ENCODE measurements at regions not wholly inside any gene's neighbourhood (a gene's known extent, or its start where the extent isn't known, plus 50 kb on each side); places are given as distances from the start of the nearest gene placed in this dataset.
"Not testable (repeated sequence)": the region's sequence is repeated elsewhere in the genome, so short reads cannot be mapped to it uniquely, and the experiment has no call there.

- peaks cover 9% of the 10 kb centered on the region for H3K4me1 ChIP-seq (ENCODE audit: insufficient read depth, insufficient read length)
- no peak overlapping the region for H3K4me3 ChIP-seq (ENCODE audit: insufficient read length, low read depth)
- H3K9me3 ChIP-seq (ENCODE audit: insufficient read depth, low read length), result no peaks in the 10 kb centered on the region
- DNase-seq (ENCODE audit: low read depth, low spot score), result no peak
- H3K9ac ChIP-seq (ENCODE audit: insufficient read length, low read depth), result no peak overlapping the region
- H3K27me3 ChIP-seq (ENCODE audit: insufficient read depth, insufficient read length), result no peaks in the 10 kb centered on the region
- TF ChIP-seq SUZ12 (IDR thresholded peaks at IDR 0.05; ENCODE audit: extremely low read depth, insufficient read depth, insufficient read length), result no peak
- no peak for TF ChIP-seq ZNF274 (IDR thresholded peaks at IDR 0.05; ENCODE audit: low read depth, low read length)
- TF ChIP-seq YY1 (IDR thresholded peaks at IDR 0.05; ENCODE audit: insufficient read depth, insufficient read length), result no peak
- no peaks in the 10 kb centered on the region for H3K36me3 ChIP-seq (ENCODE audit: insufficient read depth, insufficient read length, low read length)
Measured at GRCh38 chr14:105888151-105888550, 361.8 kb downstream of the TMEM121 start.

GRCh38 chr14:105888784-105889665, 362.6 kb downstream of the TMEM121 start:
- Histone ChIP-seq H3K9ac (ENCODE audit: insufficient read length, low read depth) (no peak overlapping the region), H3K36me3 (ENCODE audit: insufficient read depth, insufficient read length, low read length) (no peaks in the 10 kb centered on the region), H3K9me3 (ENCODE audit: insufficient read depth, low read length) (no peaks in the 10 kb centered on the region), H3K4me3 (ENCODE audit: insufficient read length, low read depth) (no peak overlapping the region), H3K4me1 (ENCODE audit: insufficient read depth, insufficient read length) (peaks cover 9% of the 10 kb centered on the region), H3K27me3 (ENCODE audit: insufficient read depth, insufficient read length) (no peaks in the 10 kb centered on the region)
- DNase-seq (ENCODE audit: low read depth, low spot score), result no peak
- TF ChIP-seq SUZ12 (IDR thresholded peaks at IDR 0.05; ENCODE audit: extremely low read depth, insufficient read depth, insufficient read length) (no peak), YY1 (IDR thresholded peaks at IDR 0.05; ENCODE audit: insufficient read depth, insufficient read length) (no peak), ZNF274 (IDR thresholded peaks at IDR 0.05; ENCODE audit: low read depth, low read length) (no peak)

GRCh38 chr14:105889666-105890473, 363.5 kb downstream of the TMEM121 start:
- Histone ChIP-seq H3K27me3 (ENCODE audit: insufficient read depth, insufficient read length) (no peaks in the 10 kb centered on the region), H3K9me3 (ENCODE audit: insufficient read depth, low read length) (no peaks in the 10 kb centered on the region), H3K4me1 (ENCODE audit: insufficient read depth, insufficient read length) (peaks cover 6% of the 10 kb centered on the region), H3K36me3 (ENCODE audit: insufficient read depth, insufficient read length, low read length) (no peaks in the 10 kb centered on the region), H3K9ac (ENCODE audit: insufficient read length, low read depth) (no peak overlapping the region), H3K4me3 (ENCODE audit: insufficient read length, low read depth) (no peak overlapping the region)
- DNase-seq (ENCODE audit: low read depth, low spot score), result no peak
- TF ChIP-seq SUZ12 (IDR thresholded peaks at IDR 0.05; ENCODE audit: extremely low read depth, insufficient read depth, insufficient read length) (no peak), YY1 (IDR thresholded peaks at IDR 0.05; ENCODE audit: insufficient read depth, insufficient read length) (no peak), ZNF274 (IDR thresholded peaks at IDR 0.05; ENCODE audit: low read depth, low read length) (no peak)

- Histone ChIP-seq H3K9ac (ENCODE audit: insufficient read length, low read depth) (no peak overlapping the region), H3K27me3 (ENCODE audit: insufficient read depth, insufficient read length) (no peaks in the 10 kb centered on the region), H3K36me3 (ENCODE audit: insufficient read depth, insufficient read length, low read length) (no peaks in the 10 kb centered on the region), H3K4me1 (ENCODE audit: insufficient read depth, insufficient read length) (peaks cover 6% of the 10 kb centered on the region), H3K4me3 (ENCODE audit: insufficient read length, low read depth) (no peak overlapping the region), H3K9me3 (ENCODE audit: insufficient read depth, low read length) (no peaks in the 10 kb centered on the region)
- no peak for TF ChIP-seq ZNF274 (IDR thresholded peaks at IDR 0.05; ENCODE audit: low read depth, low read length)
- TF ChIP-seq YY1 (IDR thresholded peaks at IDR 0.05; ENCODE audit: insufficient read depth, insufficient read length), result no peak
- TF ChIP-seq SUZ12 (IDR thresholded peaks at IDR 0.05; ENCODE audit: extremely low read depth, insufficient read depth, insufficient read length), result no peak
- no peak for DNase-seq (ENCODE audit: low read depth, low spot score)
Measured at GRCh38 chr14:105890474-105891220, 364.3 kb downstream of the TMEM121 start.

- no peak for DNase-seq (ENCODE audit: low read depth, low spot score)
- no peaks in the 10 kb centered on the region for H3K27me3 ChIP-seq (ENCODE audit: insufficient read depth, insufficient read length)
- H3K36me3 ChIP-seq (ENCODE audit: insufficient read depth, insufficient read length, low read length), result no peaks in the 10 kb centered on the region
- no peaks in the 10 kb centered on the region for H3K9me3 ChIP-seq (ENCODE audit: insufficient read depth, low read length)
- no peak overlapping the region for H3K4me3 ChIP-seq (ENCODE audit: insufficient read length, low read depth)
- TF ChIP-seq ZNF274 (IDR thresholded peaks at IDR 0.05; ENCODE audit: low read depth, low read length), result no peak
- no peak for TF ChIP-seq YY1 (IDR thresholded peaks at IDR 0.05; ENCODE audit: insufficient read depth, insufficient read length)
- no peak for TF ChIP-seq SUZ12 (IDR thresholded peaks at IDR 0.05; ENCODE audit: extremely low read depth, insufficient read depth, insufficient read length)
- H3K4me1 ChIP-seq (ENCODE audit: insufficient read depth, insufficient read length), result peaks cover 6% of the 10 kb centered on the region
- no peak overlapping the region for H3K9ac ChIP-seq (ENCODE audit: insufficient read length, low read depth)
Measured at GRCh38 chr14:105891221-105891602, 364.8 kb downstream of the TMEM121 start.

GRCh38 chr14:105891631-105892452, 365.5 kb downstream of the TMEM121 start:
- H3K4me3 ChIP-seq (ENCODE audit: insufficient read length, low read depth), result no peak overlapping the region
- no peaks in the 10 kb centered on the region for H3K27me3 ChIP-seq (ENCODE audit: insufficient read depth, insufficient read length)
- no peaks in the 10 kb centered on the region for H3K9me3 ChIP-seq (ENCODE audit: insufficient read depth, low read length)
- H3K36me3 ChIP-seq (ENCODE audit: insufficient read depth, insufficient read length, low read length), result no peaks in the 10 kb centered on the region
- H3K4me1 ChIP-seq (ENCODE audit: insufficient read depth, insufficient read length), result peaks cover 6% of the 10 kb centered on the region
- DNase-seq (ENCODE audit: low read depth, low spot score), result no peak
- no peak for TF ChIP-seq YY1 (IDR thresholded peaks at IDR 0.05; ENCODE audit: insufficient read depth, insufficient read length)
- TF ChIP-seq SUZ12 (IDR thresholded peaks at IDR 0.05; ENCODE audit: extremely low read depth, insufficient read depth, insufficient read length), result no peak
- no peak for TF ChIP-seq ZNF274 (IDR thresholded peaks at IDR 0.05; ENCODE audit: low read depth, low read length)
- H3K9ac ChIP-seq (ENCODE audit: insufficient read length, low read depth), result no peak overlapping the region

- H3K4me1 ChIP-seq (ENCODE audit: insufficient read depth, insufficient read length); H3K9me3 ChIP-seq (ENCODE audit: insufficient read depth, low read length); DNase-seq (ENCODE audit: low read depth, low spot score); H3K9ac ChIP-seq (ENCODE audit: insufficient read length, low read depth); H3K27me3 ChIP-seq (ENCODE audit: insufficient read depth, insufficient read length); H3K4me3 ChIP-seq (ENCODE audit: insufficient read length, low read depth); H3K36me3 ChIP-seq (ENCODE audit: insufficient read depth, insufficient read length, low read length): not testable (repeated sequence)
Measured at GRCh38 chr14:105892453-105893441, 366.4 kb downstream of the TMEM121 start.

- not testable (repeated sequence) for H3K27me3 ChIP-seq (ENCODE audit: insufficient read depth, insufficient read length); DNase-seq (ENCODE audit: low read depth, low spot score); H3K4me1 ChIP-seq (ENCODE audit: insufficient read depth, insufficient read length); H3K36me3 ChIP-seq (ENCODE audit: insufficient read depth, insufficient read length, low read length); H3K9me3 ChIP-seq (ENCODE audit: insufficient read depth, low read length); H3K9ac ChIP-seq (ENCODE audit: insufficient read length, low read depth); H3K4me3 ChIP-seq (ENCODE audit: insufficient read length, low read depth)
Measured at GRCh38 chr14:105893686-105894085, 367.3 kb downstream of the TMEM121 start.

Data from NT2/D1 (cell line).